Caco-2 (cell line): ENCODE measurements at regions not wholly inside any gene's neighbourhood (a gene's known extent, or its start where the extent isn't known, plus 50 kb on each side); places are given as distances from the start of the nearest gene placed in this dataset.

Experiments
- BruUV-seq: library from RNA; stranded (reverse); fragments of 400-500 nt; replicated peaks from 2 replicates; lab custom pipeline; 2021; lab: Mats Ljungman, UMichigan
- CTCF ChIA-PET: fragments of 300-600 bp; sonication (Branson Sonifier 250); formaldehyde crosslinking; loops from one replicate; lab custom pipeline; 2022; ENCODE audit warnings: antibody characterized with exemption; lab: Charles Lee
- POLR2A ChIA-PET: fragments of 300-600 bp; sonication (Branson Sonifier 250); formaldehyde crosslinking; loops from one replicate; lab custom pipeline; 2022; ENCODE audit warnings: antibody characterized with exemption; lab: Charles Lee
- DNase-seq, 2 experiments: peaks; one replicate each; pipeline versions ENCODE4 v3.0.0 to v3.0.0-alpha.2; 2020 to 2022
- H3K27me3 ChIP-seq: replicated peaks from 2 replicates; pipeline ENCODE4 v1.6.0; 2011; ENCODE audit warnings: low read length; ENCODE audit not compliant: control insufficient read depth, insufficient read depth
- H3K36me3 ChIP-seq: 2 replicates; pipeline ENCODE4 v1.5.1; 2011; ENCODE audit warnings: low read length; ENCODE audit not compliant: control insufficient read depth, insufficient read depth
- H3K4me1 ChIP-seq: fragments of 250-450 bp; sonication (Bioruptor Pico); 2 replicates; pipeline ENCODE4 v1.5.1; 2020; ENCODE audit warnings: mild to moderate bottlenecking
- H3K4me3 ChIP-seq: 2 replicates; pipeline ENCODE4 v1.5.1; 2011; ENCODE audit warnings: low read depth, mild to moderate bottlenecking, control low read depth, low read length
- H3K9me3 ChIP-seq: fragments of 250-450 bp; sonication (Bioruptor Pico); 2 replicates; pipeline ENCODE4 v1.5.1; 2020; ENCODE audit warnings: mild to moderate bottlenecking, moderate library complexity
- H3K27ac Mint-ChIP-seq: one replicate; pipeline ENCODE4 v1.8.0; 2022; ENCODE audit warnings: mixed read lengths; ENCODE audit not compliant: unreplicated experiment
- H3K27me3 Mint-ChIP-seq: one replicate; pipeline ENCODE4 v1.8.0; 2022; ENCODE audit warnings: mixed read lengths; ENCODE audit not compliant: insufficient read depth, unreplicated experiment
- H3K36me3 Mint-ChIP-seq: one replicate; pipeline ENCODE4 v1.8.0; 2022; ENCODE audit warnings: mild to moderate bottlenecking, mixed read lengths; ENCODE audit not compliant: insufficient read depth, unreplicated experiment
- H3K4me1 Mint-ChIP-seq: one replicate; pipeline ENCODE4 v1.8.0; 2022; ENCODE audit warnings: low read depth, mixed read lengths; ENCODE audit not compliant: unreplicated experiment
- H3K4me3 Mint-ChIP-seq: one replicate; pipeline ENCODE4 v1.8.0; 2022; ENCODE audit warnings: mild to moderate bottlenecking, moderate library complexity, mixed read lengths; ENCODE audit not compliant: unreplicated experiment
- H3K9me3 Mint-ChIP-seq: one replicate; pipeline ENCODE4 v1.8.0; 2022; ENCODE audit warnings: mixed read lengths; ENCODE audit not compliant: unreplicated experiment
- intact Hi-C: fragments of 100-400 bp; cut with micrococcal nuclease; formaldehyde crosslinking; loops from one replicate; pipeline ENCODE4 v1.10.0; 2022; ENCODE audit not compliant: unreplicated experiment
- TF ChIP-seq, protein P1 (sequence below), 2 experiments: fragments of 200-600 bp in 1 of 2; IDR thresholded peaks; 1 replicate in 1 of 2; 2 replicates in 1 of 2; pipeline versions ENCODE4 v1.5.1 to v1.8.0; 2011 to 2022; ENCODE audit warnings: antibody characterized with exemption in 1 of 2, control low read depth in 1 of 2, inconsistent platforms in 1 of 2, low read depth in 1 of 2, low read length in 1 of 2, mild to moderate bottlenecking in 1 of 2, moderate library complexity in 1 of 2; ENCODE audit not compliant: insufficient read depth in 1 of 2, severe bottlenecking in 1 of 2, unreplicated experiment in 1 of 2

DNA sequence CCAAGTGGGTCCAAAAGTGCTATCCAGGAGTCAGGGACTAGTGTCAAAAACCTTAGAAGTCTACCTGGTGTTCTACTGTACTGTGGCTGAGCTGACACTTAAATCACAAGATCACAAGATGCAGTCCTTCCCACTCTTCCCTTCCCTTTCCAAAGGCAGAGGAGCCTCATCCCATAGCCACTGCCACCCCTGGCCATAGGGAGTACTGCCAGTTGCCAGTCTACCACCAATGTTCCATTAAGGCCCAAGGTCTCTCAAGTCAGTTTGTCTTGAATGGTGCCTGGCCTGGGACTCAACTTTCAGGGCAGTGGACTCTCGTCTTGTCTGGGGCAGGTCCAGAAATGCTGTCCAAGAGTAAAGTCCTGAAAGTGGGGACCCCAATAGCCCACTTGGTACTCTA lies 585.6 kb downstream of the NUP35 start:
- H3K27me3 ChIP-seq, result no peaks in the 10 kb centered on the region
- POLR2A ChIA-PET, result no interaction called here
- BruUV-seq, result no TSS peak
- no peaks in the 10 kb centered on the region for H3K9me3 ChIP-seq
- Mint-ChIP-seq H3K36me3 (no peaks in the 10 kb centered on the region), H3K27ac (no peak overlapping the region), H3K4me3 (no peak overlapping the region), H3K9me3 (no peaks in the 10 kb centered on the region), H3K27me3 (no peaks in the 10 kb centered on the region), H3K4me1 (no peaks in the 10 kb centered on the region)
- H3K36me3 ChIP-seq, result no peaks in the 10 kb centered on the region
- H3K4me1 ChIP-seq, result no peaks in the 10 kb centered on the region
- no peak overlapping the region for H3K4me3 ChIP-seq
- TF ChIP-seq, protein P1, sequence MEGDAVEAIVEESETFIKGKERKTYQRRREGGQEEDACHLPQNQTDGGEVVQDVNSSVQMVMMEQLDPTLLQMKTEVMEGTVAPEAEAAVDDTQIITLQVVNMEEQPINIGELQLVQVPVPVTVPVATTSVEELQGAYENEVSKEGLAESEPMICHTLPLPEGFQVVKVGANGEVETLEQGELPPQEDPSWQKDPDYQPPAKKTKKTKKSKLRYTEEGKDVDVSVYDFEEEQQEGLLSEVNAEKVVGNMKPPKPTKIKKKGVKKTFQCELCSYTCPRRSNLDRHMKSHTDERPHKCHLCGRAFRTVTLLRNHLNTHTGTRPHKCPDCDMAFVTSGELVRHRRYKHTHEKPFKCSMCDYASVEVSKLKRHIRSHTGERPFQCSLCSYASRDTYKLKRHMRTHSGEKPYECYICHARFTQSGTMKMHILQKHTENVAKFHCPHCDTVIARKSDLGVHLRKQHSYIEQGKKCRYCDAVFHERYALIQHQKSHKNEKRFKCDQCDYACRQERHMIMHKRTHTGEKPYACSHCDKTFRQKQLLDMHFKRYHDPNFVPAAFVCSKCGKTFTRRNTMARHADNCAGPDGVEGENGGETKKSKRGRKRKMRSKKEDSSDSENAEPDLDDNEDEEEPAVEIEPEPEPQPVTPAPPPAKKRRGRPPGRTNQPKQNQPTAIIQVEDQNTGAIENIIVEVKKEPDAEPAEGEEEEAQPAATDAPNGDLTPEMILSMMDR (IDR thresholded peaks at IDR 0.05; ENCODE audit: insufficient read depth in 1 of 2, low read depth in 1 of 2, low read length in 1 of 2, severe bottlenecking in 1 of 2, unreplicated experiment in 1 of 2), result no peak
- intact Hi-C loops, result no loop called here
- CTCF ChIA-PET, result no interaction called here
- DNase-seq, result peak in 1 of 2 experiments; percentile 13

DNA sequence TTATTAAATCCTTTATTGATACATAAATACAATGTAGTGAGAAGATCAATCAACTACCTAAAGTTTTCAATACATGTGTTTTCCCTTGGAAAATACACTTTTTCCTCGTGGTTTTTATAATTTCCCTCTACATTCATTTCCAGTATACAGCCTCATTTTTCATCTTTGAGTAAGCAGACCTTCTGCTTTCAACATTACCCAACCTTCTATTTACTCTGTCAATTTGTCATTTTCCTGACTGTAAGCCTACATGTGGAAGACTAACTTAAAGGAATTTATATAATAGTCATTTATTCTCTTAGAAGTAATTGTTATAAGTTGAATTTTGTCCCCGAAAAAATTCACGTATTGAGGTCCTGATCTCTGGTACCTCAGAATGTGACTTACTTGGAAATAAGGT lies 594.0 kb downstream of the NUP35 start:
- Histone ChIP-seq H3K27me3 (no peaks in the 10 kb centered on the region), H3K36me3 (no peaks in the 10 kb centered on the region), H3K4me1 (no peaks in the 10 kb centered on the region), H3K9me3 (no peaks in the 10 kb centered on the region), H3K4me3 (no peak overlapping the region)
- H3K9me3 Mint-ChIP-seq, result no peaks in the 10 kb centered on the region
- no TSS peak for BruUV-seq
- no peak overlapping the region for H3K27ac Mint-ChIP-seq
- ChIA-PET CTCF (no interaction called here), POLR2A (no interaction called here)
- no peaks in the 10 kb centered on the region for H3K4me1 Mint-ChIP-seq
- H3K36me3 Mint-ChIP-seq, result no peaks in the 10 kb centered on the region
- no peaks in the 10 kb centered on the region for H3K27me3 Mint-ChIP-seq
- intact Hi-C loops, result no loop called here
- no peak overlapping the region for H3K4me3 Mint-ChIP-seq
- TF ChIP-seq, protein P1 (IDR thresholded peaks at IDR 0.05; ENCODE audit: insufficient read depth in 1 of 2, low read depth in 1 of 2, low read length in 1 of 2, severe bottlenecking in 1 of 2, unreplicated experiment in 1 of 2), result no peak
- DNase-seq, result no peak

DNA sequence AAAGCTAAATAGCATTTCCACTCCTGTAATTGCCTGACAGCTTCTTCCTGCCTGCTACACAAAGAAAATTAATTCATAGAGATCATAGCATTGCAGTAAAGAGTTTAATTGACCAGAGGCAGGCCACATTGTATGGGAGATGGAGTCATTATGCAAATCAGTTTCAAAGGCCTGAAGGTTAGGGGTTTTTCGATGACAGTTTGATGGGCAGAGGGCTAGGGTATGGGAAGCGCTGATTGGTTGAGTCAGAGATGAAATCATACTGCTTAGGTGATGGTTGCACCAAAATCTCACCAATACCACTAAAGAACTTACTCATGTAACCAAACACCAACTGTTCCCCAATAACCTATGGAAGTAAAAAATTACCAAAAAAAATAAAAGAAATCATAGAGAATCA lies 599.0 kb downstream of the NUP35 start:
- Histone ChIP-seq H3K4me3 (no peak overlapping the region), H3K9me3 (no peaks in the 10 kb centered on the region), H3K27me3 (no peaks in the 10 kb centered on the region), H3K36me3 (no peaks in the 10 kb centered on the region), H3K4me1 (no peaks in the 10 kb centered on the region)
- Mint-ChIP-seq H3K27me3 (no peaks in the 10 kb centered on the region), H3K36me3 (no peaks in the 10 kb centered on the region), H3K27ac (no peak overlapping the region), H3K4me1 (no peaks in the 10 kb centered on the region), H3K4me3 (no peak overlapping the region), H3K9me3 (no peaks in the 10 kb centered on the region)
- DNase-seq, result no peak
- BruUV-seq, result no TSS peak
- TF ChIP-seq, protein P1 (IDR thresholded peaks at IDR 0.05; ENCODE audit: insufficient read depth in 1 of 2, low read depth in 1 of 2, low read length in 1 of 2, severe bottlenecking in 1 of 2, unreplicated experiment in 1 of 2), result no peak
- CTCF ChIA-PET, result no interaction called here
- intact Hi-C loops, result no loop called here
- POLR2A ChIA-PET, result no interaction called here
